ENCODE measurements at regions not wholly inside any gene's neighbourhood (a gene's known extent, or its start where the extent isn't known, plus 50 kb on each side); places are given as distances from the start of the nearest gene placed in this dataset.

DNA sequence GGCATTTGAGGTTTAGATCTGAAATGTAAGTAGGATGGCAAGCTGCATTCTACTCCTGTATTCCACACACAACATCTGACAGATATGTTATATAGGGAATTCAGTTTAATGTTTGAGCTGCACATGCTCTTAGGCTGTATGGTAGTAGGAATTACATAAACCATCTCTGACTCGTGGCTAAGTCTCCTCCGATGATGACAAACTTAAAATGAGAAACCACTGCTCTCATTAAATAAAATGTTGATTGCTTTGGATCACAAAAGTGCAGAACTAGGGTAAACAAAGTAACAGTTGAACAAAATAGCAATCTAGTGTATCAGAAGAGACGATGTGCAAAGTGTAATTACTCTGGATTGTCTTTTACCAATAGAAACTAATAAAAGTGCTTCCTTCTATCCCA lies 50.1 kb upstream of the WDR75 start:
- peaks cover 6% of the 10 kb centered on the region for H3K4me1 ChIP-seq
- no peak overlapping the region for H3K27ac ChIP-seq
- no peak for DNase-seq (ENCODE audit: low spot score in 2 of 2)
- 72% methylated on average over 3 of the region's 3 CpGs for WGBS
- no peak overlapping the region for H3K4me3 ChIP-seq
- H3K36me3 ChIP-seq, result no peaks in the 10 kb centered on the region
- no peaks in the 10 kb centered on the region for H3K9me3 ChIP-seq
- H3K27me3 ChIP-seq, result no peaks in the 10 kb centered on the region
- TF ChIP-seq EP300 (IDR thresholded peaks at IDR 0.05), result no peak
- no peak for TF ChIP-seq CTCF (IDR thresholded peaks at IDR 0.05)
- TF ChIP-seq POLR2A (IDR thresholded peaks at IDR 0.05), result no peak
- no peak for TF ChIP-seq POLR2AphosphoS5 (IDR thresholded peaks at IDR 0.05)
